Astrocyte (in vitro differentiated cells and primary cell): ENCODE measurements at regions not wholly inside any gene's neighbourhood (a gene's known extent, or its start where the extent isn't known, plus 50 kb on each side); places are given as distances from the start of the nearest gene placed in this dataset.

Experiments
- DNase-seq: peaks from one replicate; pipeline ENCODE4 v3.0.0-alpha.2; 2010; ENCODE audit warnings: low read depth
- FAIRE-seq: peaks from 2 replicates; lab custom pipeline; 2011; peaks lifted over from hg19 to GRCh38; lab: Jason Lieb, UNC
- H2AFZ ChIP-seq: 2 replicates; pipeline ENCODE4 v1.6.0; 2012; ENCODE audit warnings: low read depth, low read length, inconsistent platforms
- H3K27ac ChIP-seq: 2 replicates; pipeline ENCODE4 v1.5.1; 2011; ENCODE audit warnings: low read depth, low read length, inconsistent platforms
- H3K27me3 ChIP-seq: 2 replicates; pipeline ENCODE4 v1.6.0; 2011; ENCODE audit warnings: low read length, inconsistent platforms; ENCODE audit not compliant: insufficient read depth
- H3K36me3 ChIP-seq: 2 replicates; pipeline ENCODE4 v1.5.1; 2011; ENCODE audit warnings: low read length, inconsistent platforms; ENCODE audit not compliant: insufficient read depth
- H3K4me1 ChIP-seq: 2 replicates; pipeline ENCODE4 v1.5.1; 2011; ENCODE audit warnings: low read length, inconsistent platforms; ENCODE audit not compliant: insufficient read depth
- H3K4me2 ChIP-seq: 2 replicates; pipeline ENCODE4 v1.6.0; 2012; ENCODE audit warnings: low read length, inconsistent platforms
- H3K4me3 ChIP-seq: 2 replicates; pipeline ENCODE4 v1.5.1; 2011; ENCODE audit warnings: low read depth, mild to moderate bottlenecking, low read length, inconsistent platforms; ENCODE audit not compliant: insufficient read depth
- H3K79me2 ChIP-seq: 2 replicates; pipeline ENCODE4 v1.6.0; 2012; ENCODE audit warnings: mild to moderate bottlenecking, low read length, inconsistent platforms; ENCODE audit not compliant: insufficient read depth
- H3K9ac ChIP-seq: 2 replicates; pipeline ENCODE4 v1.6.0; 2012; ENCODE audit warnings: mild to moderate bottlenecking, low read length, inconsistent platforms
- H3K9me3 ChIP-seq: 2 replicates; pipeline ENCODE4 v1.5.1; 2012; ENCODE audit warnings: low read depth, mild to moderate bottlenecking, low read length, inconsistent platforms; ENCODE audit not compliant: insufficient read depth
- H4K20me1 ChIP-seq: 2 replicates; pipeline ENCODE4 v1.6.0; 2012; ENCODE audit warnings: low read length, inconsistent platforms; ENCODE audit not compliant: insufficient read depth
- H3K27ac Mint-ChIP-seq: one replicate; pipeline ENCODE4 v1.8.0; 2021; ENCODE audit warnings: mild to moderate bottlenecking, mixed read lengths; ENCODE audit not compliant: unreplicated experiment
- H3K27me3 Mint-ChIP-seq: one replicate; pipeline ENCODE4 v1.8.0; 2021; ENCODE audit warnings: low read depth, mixed read lengths; ENCODE audit not compliant: unreplicated experiment
- H3K36me3 Mint-ChIP-seq: one replicate; pipeline ENCODE4 v1.8.0; 2021; ENCODE audit warnings: low read depth, mixed read lengths; ENCODE audit not compliant: unreplicated experiment
- H3K4me1 Mint-ChIP-seq: one replicate; pipeline ENCODE4 v1.8.0; 2021; ENCODE audit warnings: low read depth, mixed read lengths; ENCODE audit not compliant: unreplicated experiment
- H3K4me3 Mint-ChIP-seq: one replicate; pipeline ENCODE4 v1.8.0; 2021; ENCODE audit warnings: mild to moderate bottlenecking, moderate library complexity, mixed read lengths; ENCODE audit not compliant: unreplicated experiment
- H3K9me3 Mint-ChIP-seq: one replicate; pipeline ENCODE4 v1.8.0; 2021; ENCODE audit warnings: mild to moderate bottlenecking, mixed read lengths; ENCODE audit not compliant: unreplicated experiment
- EZH2 ChIP-seq: IDR thresholded peaks from 2 replicates; pipeline ENCODE4 v1.6.1; 2012; ENCODE audit warnings: mild to moderate bottlenecking, low read length, inconsistent platforms; ENCODE audit not compliant: insufficient read depth
- TF ChIP-seq, protein P1 (sequence below): IDR thresholded peaks from 2 replicates; pipeline ENCODE4 v1.5.1; 2011; ENCODE audit warnings: low read depth, mild to moderate bottlenecking, inconsistent platforms, low read length, moderate library complexity; ENCODE audit not compliant: insufficient read depth

GRCh38 chr9:89732939-89733324, 128.1 kb downstream of the GADD45G start:
- H3K4me3 Mint-ChIP-seq, result no peak overlapping the region
- Histone ChIP-seq H2AFZ (no peak overlapping the region), H3K9ac (no peak overlapping the region), H3K4me3 (no peak overlapping the region), H3K27ac (no peak overlapping the region), H3K9me3 (no peaks in the 10 kb centered on the region), H4K20me1 (no peaks in the 10 kb centered on the region), H3K79me2 (no peaks in the 10 kb centered on the region), H3K4me1 (peaks cover 5% of the 10 kb centered on the region), H3K36me3 (no peaks in the 10 kb centered on the region), H3K27me3 (peaks cover 5% of the 10 kb centered on the region), H3K4me2 (peak overlapping the region; percentile 6)
- DNase-seq (no peak), FAIRE-seq (no peak)
- H3K27ac Mint-ChIP-seq, result no peak overlapping the region
- H3K9me3 Mint-ChIP-seq, result peaks cover 2% of the 10 kb centered on the region
- H3K36me3 Mint-ChIP-seq, result no peaks in the 10 kb centered on the region
- TF ChIP-seq, protein P1, sequence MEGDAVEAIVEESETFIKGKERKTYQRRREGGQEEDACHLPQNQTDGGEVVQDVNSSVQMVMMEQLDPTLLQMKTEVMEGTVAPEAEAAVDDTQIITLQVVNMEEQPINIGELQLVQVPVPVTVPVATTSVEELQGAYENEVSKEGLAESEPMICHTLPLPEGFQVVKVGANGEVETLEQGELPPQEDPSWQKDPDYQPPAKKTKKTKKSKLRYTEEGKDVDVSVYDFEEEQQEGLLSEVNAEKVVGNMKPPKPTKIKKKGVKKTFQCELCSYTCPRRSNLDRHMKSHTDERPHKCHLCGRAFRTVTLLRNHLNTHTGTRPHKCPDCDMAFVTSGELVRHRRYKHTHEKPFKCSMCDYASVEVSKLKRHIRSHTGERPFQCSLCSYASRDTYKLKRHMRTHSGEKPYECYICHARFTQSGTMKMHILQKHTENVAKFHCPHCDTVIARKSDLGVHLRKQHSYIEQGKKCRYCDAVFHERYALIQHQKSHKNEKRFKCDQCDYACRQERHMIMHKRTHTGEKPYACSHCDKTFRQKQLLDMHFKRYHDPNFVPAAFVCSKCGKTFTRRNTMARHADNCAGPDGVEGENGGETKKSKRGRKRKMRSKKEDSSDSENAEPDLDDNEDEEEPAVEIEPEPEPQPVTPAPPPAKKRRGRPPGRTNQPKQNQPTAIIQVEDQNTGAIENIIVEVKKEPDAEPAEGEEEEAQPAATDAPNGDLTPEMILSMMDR, result no peak
- no peak for TF ChIP-seq EZH2
- H3K4me1 Mint-ChIP-seq, result peaks cover 14% of the 10 kb centered on the region
- peaks cover 54% of the 10 kb centered on the region for H3K27me3 Mint-ChIP-seq

DNA sequence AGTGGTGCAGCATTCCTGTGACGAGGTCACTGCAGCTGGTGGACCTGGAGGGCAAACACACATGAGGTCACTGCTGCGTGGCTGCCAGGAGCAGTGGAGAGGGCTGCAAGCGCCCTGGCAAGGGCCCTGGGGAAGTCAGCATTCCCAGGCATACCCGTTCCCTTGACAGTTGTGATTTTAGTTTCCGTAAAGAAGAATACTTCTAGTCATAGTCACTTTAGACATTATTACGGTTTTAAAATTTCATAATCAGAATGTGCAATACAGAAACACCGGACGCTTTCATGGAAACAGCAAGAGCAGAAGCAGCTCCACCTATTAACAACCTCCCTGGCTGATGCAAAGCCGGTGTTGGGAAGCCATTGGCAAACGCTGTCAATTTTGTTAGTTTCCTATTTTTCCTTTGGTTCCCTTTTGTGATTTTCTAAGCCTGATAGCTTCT, 129.8 kb downstream of the GADD45G start:
- Histone ChIP-seq H3K4me2 (no peak overlapping the region), H3K4me1 (peaks cover 5% of the 10 kb centered on the region), H3K9ac (no peak overlapping the region), H3K36me3 (no peaks in the 10 kb centered on the region), H3K27me3 (peaks cover 5% of the 10 kb centered on the region), H2AFZ (no peak overlapping the region), H3K9me3 (no peaks in the 10 kb centered on the region), H4K20me1 (no peaks in the 10 kb centered on the region), H3K4me3 (no peak overlapping the region), H3K27ac (no peak overlapping the region), H3K79me2 (no peaks in the 10 kb centered on the region)
- peaks cover 9% of the 10 kb centered on the region for H3K4me1 Mint-ChIP-seq
- H3K27me3 Mint-ChIP-seq, result peaks cover 61% of the 10 kb centered on the region
- no peaks in the 10 kb centered on the region for H3K36me3 Mint-ChIP-seq
- no peak for DNase-seq
- H3K4me3 Mint-ChIP-seq, result no peak overlapping the region
- H3K9me3 Mint-ChIP-seq, result peaks cover 3% of the 10 kb centered on the region
- FAIRE-seq, result no peak
- TF ChIP-seq EZH2, result no peak
- TF ChIP-seq, protein P1, result no peak
- H3K27ac Mint-ChIP-seq, result no peak overlapping the region

- H3K27me3 ChIP-seq, result peaks cover 3% of the 10 kb centered on the region
- Mint-ChIP-seq H3K9me3 (peaks cover 3% of the 10 kb centered on the region), H3K4me3 (no peak overlapping the region), H3K4me1 (peaks cover 1% of the 10 kb centered on the region), H3K27me3 (peaks cover 75% of the 10 kb centered on the region), H3K36me3 (no peaks in the 10 kb centered on the region), H3K27ac (no peak overlapping the region)
- H3K4me1 ChIP-seq, result no peaks in the 10 kb centered on the region
- H3K36me3 ChIP-seq, result no peaks in the 10 kb centered on the region
- TF ChIP-seq, protein P1, result no peak
- TF ChIP-seq EZH2, result no peak
- H4K20me1 ChIP-seq, result no peaks in the 10 kb centered on the region
- H3K4me2 ChIP-seq, result no peak overlapping the region
- no peak for FAIRE-seq
- no peak overlapping the region for H2AFZ ChIP-seq
- H3K9me3 ChIP-seq, result no peaks in the 10 kb centered on the region
- H3K4me3 ChIP-seq, result no peak overlapping the region
- H3K9ac ChIP-seq, result no peak overlapping the region
- DNase-seq, result no peak
- no peak overlapping the region for H3K27ac ChIP-seq
- no peaks in the 10 kb centered on the region for H3K79me2 ChIP-seq
These were observed 133.5 kb downstream of the GADD45G start for GRCh38 chr9:89738137-89738932.
